MG63 (cell line): ENCODE measurements at regions not wholly inside any gene's neighbourhood (a gene's known extent, or its start where the extent isn't known, plus 50 kb on each side); places are given as distances from the start of the nearest gene placed in this dataset.
"Not testable (repeated sequence)": the region's sequence is repeated elsewhere in the genome, so short reads cannot be mapped to it uniquely, and the experiment has no call there.

Source experiments
- DNase-seq: peaks from one replicate; pipeline ENCODE4 v3.0.0-alpha.2; 2020
- H3K27me3 ChIP-seq: fragments of 250-450 bp; sonication (Bioruptor Pico); 2 replicates; pipeline ENCODE4 v1.5.1; 2020; ENCODE audit warnings: mild to moderate bottlenecking, moderate library complexity
- H3K36me3 ChIP-seq: fragments of 250-450 bp; sonication (Bioruptor Pico); 2 replicates; pipeline ENCODE4 v1.5.1; 2020; ENCODE audit warnings: mild to moderate bottlenecking, moderate library complexity
- H3K4me3 ChIP-seq: fragments of 250-450 bp; sonication (Bioruptor Pico); 2 replicates; pipeline ENCODE4 v1.5.1; 2020; ENCODE audit warnings: mild to moderate bottlenecking, moderate library complexity
- H3K9me3 ChIP-seq: fragments of 250-450 bp; sonication (Bioruptor Pico); 2 replicates; pipeline ENCODE4 v1.5.1; 2020; ENCODE audit warnings: mild to moderate bottlenecking, moderate library complexity

DNA sequence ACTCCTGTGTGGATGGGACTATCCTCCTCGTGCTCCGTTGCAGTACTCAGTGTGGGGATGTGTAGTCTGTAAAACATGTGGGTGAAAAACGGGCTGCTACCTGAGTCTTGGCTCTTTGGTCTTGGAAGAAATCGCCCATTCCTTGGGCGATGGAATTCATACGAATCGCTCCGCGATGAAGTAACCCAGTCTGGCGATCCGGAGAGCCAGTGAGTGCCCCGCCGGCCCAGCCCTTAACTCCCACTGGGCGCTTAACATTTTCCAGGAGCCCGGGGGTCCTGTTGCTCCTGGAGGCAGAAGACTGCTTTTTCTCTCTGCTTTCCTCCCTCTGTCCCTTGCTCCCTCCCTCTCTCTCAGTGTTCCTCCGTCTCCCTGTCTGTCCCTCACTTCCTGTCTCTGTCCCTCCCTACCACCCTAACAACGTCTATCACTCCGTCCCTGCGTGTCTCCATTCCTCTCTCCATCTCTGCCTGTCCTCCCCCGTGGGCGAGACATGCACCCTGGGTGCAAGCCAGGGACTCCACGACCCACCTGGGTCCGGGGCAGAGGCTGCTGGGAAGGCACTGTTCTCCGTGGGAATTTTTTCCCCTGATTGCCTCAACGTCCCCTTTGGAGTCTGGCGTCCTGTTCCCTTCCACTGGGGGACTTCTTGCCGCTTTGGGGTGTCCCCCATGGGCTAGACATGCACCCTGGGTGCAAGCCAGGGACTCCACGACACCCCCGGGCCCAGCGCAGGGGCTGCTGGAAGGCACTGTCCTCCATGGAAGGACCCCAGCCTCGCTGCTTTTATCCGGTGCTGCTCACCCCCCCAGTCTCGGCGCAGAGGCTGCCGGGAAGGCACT is 188.6 kb downstream of the ALG10 start:
- DNase-seq = no peak
- Histone ChIP-seq H3K9me3 (no peaks in the 10 kb centered on the region), H3K4me3 (no peak overlapping the region), H3K27me3 (no peaks in the 10 kb centered on the region), H3K36me3 (no peaks in the 10 kb centered on the region)

DNA sequence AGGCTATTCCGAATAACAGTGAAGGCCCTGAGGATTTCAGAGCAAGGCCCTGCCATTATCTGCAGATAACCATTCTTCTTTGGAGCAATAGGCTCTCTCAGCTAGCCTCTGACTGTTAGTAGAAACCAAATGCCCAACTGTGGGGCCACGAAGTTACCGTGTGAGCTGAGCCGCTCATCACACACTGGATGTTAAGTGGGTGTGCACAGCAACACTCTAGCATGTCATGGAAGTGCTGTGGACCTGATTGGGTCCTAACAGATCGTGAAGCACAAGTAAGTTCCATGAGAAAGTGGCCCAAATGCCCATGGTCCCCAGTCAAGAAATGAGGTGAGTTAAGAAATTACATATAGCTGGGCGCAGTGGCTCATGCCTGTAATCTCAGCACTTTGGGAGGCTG is 190.4 kb downstream of the ALG10 start:
- Histone ChIP-seq H3K9me3 (no peaks in the 10 kb centered on the region), H3K36me3 (no peaks in the 10 kb centered on the region), H3K4me3 (no peak overlapping the region), H3K27me3 (no peaks in the 10 kb centered on the region)
- no peak for DNase-seq

DNA sequence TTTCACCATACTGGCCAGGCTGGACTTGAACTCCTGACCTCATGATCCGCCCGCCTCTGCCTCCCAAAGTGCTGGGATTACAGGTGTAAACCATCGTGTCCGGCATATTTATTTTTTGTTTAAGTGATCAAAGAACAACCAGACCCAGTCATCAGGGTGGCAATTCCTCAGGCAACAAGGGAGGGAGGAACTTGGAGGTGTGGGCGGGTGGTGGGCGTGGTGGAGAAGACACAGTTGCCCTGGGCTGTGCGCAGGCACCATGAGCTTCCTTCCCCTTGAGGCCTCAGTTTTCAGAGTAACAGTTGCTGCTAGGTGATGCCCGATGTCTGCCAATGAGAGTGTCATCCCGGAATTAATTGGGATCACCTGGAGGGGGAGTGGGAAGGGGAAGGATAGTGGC is 191.7 kb downstream of the ALG10 start:
- no peak for DNase-seq
- Histone ChIP-seq H3K36me3 (no peaks in the 10 kb centered on the region), H3K27me3 (no peaks in the 10 kb centered on the region), H3K4me3 (no peak overlapping the region), H3K9me3 (no peaks in the 10 kb centered on the region)

DNA sequence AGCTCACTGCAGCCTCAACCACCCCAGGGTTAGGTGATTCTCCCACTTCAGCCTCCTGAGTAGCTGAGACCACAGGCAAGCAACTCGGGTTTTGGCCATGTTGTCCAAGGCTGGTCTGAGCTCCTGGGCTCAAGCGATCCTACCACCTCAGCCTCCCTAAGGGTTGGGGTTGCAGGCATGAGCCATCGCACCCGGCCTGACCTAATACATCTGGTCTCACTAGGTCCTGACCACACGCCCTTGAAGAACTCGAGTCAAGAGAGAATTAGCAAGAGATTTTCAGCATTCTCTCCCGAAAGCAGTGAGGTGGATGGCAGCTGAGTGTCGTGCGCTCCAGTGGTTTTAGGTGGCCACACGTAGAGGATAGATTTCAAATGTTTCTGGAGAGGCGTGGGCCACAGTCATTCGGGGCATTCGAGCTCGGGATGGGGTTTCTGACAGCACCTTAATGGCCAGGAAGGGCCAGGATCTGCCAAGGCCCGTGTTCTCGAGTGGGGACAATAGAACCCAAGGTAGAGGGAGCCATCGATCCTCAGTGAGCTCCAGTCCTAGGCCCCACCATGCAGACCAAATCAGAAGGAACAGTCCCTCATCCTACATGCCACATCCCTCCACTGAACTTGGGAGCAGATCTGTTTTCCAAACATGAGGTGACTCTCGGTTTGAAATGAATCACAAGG is 193.1 kb downstream of the ALG10 start:
- Histone ChIP-seq H3K9me3 (no peaks in the 10 kb centered on the region), H3K36me3 (no peaks in the 10 kb centered on the region)
- DNase-seq = no peak

DNA sequence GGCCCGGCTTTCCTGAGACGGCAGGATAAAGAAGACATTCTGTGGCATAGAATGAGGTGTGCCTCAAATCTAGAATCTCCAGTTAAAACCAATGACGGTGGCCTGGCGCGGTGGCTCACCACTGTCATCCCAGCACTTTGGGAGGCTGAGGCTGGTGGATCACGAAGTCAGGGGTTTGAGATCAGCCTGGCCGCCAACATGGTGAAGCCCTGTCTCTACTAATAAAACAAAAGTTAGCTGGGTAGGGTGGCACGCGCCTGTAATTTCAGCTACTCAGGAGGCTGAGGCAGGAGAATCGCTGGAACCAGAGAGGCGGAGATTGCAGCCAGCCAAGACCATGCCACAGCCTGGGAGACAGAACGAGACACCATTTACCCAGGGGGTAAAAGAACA is 193.6 kb downstream of the ALG10 start:
- no peak for DNase-seq
- H3K4me3 ChIP-seq = no peak overlapping the region
- no peaks in the 10 kb centered on the region for H3K27me3 ChIP-seq
- no peaks in the 10 kb centered on the region for H3K36me3 ChIP-seq
- H3K9me3 ChIP-seq = no peaks in the 10 kb centered on the region

More for the DNA sequence above, 193.1 kb downstream of the ALG10 start:
- Histone ChIP-seq H3K4me3 (no peak overlapping the region), H3K27me3 (no peaks in the 10 kb centered on the region)

DNA sequence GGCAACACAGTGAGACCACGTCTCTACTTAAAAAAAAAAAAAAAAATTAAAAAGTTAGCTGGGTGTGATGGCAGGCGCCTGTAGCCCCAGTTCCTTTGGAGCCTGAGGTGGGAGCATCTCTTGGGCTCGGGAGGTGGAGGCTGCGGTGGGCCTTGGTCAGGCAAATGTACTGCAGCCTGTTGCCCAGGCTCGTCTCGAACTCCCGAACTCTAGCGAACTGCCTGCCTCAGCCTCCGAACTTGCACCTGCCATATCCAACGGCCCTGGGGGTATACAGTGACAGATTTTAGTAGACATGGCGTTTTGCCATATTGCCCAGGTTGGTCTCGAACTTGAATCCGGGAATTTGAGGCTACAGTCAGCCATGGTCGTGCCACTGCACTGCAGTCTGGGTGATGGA is 195.4 kb downstream of the ALG10 start:
- H3K27me3 ChIP-seq = no peaks in the 10 kb centered on the region
- no peaks in the 10 kb centered on the region for H3K9me3 ChIP-seq
- DNase-seq = no peak
- no peak overlapping the region for H3K4me3 ChIP-seq
- no peaks in the 10 kb centered on the region for H3K36me3 ChIP-seq

DNA sequence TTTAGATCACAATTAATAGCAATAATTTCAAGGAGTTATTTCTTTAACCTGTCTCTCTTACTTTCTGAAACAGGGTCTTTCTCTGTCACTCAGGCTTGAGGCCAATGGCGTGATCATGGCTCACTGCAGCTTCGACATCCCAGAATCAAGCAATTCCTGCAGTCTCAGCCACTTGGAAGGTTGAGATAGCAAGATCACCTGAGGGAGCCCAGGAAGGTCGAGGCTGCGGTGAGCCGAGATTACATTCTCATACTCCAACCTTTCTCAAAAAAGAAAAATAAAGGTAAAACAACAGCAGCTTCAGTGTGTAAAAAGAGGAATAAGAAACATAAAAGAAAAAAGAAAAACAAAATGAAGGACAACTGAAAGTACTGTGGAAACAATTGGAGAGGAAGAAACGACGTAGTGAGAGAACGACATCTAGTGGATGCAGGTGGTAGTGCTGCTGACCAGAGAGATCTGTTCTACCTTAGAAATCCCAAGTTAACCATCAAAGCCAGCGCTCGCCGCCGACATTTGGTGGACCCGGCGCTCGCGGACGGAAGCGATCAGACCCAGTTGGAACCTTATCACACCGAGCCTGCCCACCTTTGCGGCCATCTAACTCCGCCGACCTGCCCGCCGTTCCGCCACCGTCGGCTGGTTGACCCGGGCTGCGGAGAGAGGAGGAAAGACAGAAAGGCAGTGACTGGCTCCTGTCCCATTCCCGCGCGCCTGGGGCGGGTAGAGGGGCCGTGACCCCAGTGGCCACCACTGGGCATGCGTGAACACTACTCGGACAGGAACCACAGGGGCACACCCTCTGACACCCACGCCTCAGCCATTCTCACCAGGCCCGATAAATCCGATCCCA is 196.1 kb downstream of the ALG10 start:
- peak overlapping the region; percentile 19; the same call in 1 of the 2 replicates for H3K4me3 ChIP-seq
- no peaks in the 10 kb centered on the region for H3K9me3 ChIP-seq
- H3K36me3 ChIP-seq = no peaks in the 10 kb centered on the region
- DNase-seq = peak; percentile 47
- H3K27me3 ChIP-seq = no peaks in the 10 kb centered on the region

DNA sequence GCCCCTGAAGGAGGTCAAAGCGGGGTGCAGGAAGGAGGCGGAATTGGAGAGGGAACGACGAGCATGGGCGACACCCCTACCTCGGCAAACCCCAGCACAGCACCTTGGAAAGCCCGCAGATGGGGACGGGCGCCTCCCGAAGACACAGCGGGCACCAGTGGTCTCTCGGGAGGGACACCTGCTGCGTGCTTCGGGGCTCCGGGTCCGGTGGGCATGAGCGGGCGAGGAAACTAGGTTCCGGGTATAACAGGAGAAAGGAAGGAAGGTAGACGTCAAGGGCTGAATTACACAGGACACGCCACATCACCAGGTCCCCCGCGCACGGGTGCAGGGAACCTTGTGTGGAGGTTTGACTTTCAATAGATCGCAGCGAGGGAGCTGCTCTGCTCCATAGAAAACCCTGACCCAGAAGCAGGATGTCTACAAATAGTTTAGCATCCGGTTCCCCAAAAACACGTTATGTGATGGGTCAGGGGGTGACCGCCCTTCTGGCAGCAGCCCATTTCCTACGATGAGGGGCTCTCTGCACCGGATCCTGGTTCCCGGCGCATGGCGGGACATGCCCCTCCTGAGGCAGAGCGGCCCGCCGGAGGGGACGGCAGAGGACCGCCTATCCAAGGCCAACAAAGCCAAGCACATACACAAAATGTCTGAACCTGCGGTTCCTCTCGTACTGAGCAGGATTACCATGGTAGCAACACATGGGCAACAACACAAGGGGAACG is 196.9 kb downstream of the ALG10 start:
- Histone ChIP-seq H3K4me3 (no peak overlapping the region), H3K27me3 (no peaks in the 10 kb centered on the region), H3K9me3 (no peaks in the 10 kb centered on the region), H3K36me3 (no peaks in the 10 kb centered on the region)
- no peak for DNase-seq

DNA sequence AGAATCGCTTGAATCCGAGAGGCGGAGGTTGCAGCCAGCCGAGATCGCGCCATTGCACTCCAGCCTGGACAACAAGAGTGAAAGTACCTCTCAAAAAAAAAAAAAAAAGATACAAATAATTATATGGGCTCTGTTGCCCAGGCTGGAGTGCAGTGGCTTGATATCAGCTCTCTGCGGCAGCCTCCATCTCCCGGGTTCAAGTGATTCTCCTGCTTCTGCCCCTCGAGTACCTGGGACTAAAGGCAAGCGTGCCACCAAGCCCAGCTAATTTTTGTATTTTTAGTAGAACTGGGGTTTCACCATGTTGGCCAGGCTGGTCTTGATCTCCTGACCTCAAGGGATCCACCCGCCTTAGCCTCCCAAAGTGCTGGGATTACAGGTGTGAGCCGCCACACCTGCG is 197.8 kb downstream of the ALG10 start:
- not testable (repeated sequence) for DNase-seq, H3K36me3 ChIP-seq, H3K27me3 ChIP-seq, H3K4me3 ChIP-seq, H3K9me3 ChIP-seq

DNA sequence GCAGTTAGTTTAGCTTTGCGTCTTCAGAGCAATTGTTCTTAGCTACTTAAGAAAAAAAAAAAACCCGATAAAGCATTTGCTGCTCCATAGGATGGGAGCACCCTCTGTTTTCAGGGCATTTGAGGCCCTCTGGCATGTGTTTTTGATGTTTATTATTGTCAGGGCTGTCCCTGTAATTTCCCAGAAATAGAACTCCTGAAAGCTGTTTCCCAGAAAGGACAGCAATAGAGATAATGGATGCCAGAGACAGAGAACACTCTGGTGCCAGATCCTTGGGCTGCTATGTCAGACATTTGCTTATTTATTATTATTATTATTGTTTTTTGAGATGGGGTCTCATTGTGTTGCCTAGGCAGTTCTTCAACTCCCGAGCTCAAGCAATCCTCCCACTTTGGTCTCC is 201.3 kb downstream of the ALG10 start:
- H3K27me3 ChIP-seq = no peaks in the 10 kb centered on the region
- no peak overlapping the region for H3K4me3 ChIP-seq
- H3K36me3 ChIP-seq = no peaks in the 10 kb centered on the region
- DNase-seq = no peak
- no peaks in the 10 kb centered on the region for H3K9me3 ChIP-seq

DNA sequence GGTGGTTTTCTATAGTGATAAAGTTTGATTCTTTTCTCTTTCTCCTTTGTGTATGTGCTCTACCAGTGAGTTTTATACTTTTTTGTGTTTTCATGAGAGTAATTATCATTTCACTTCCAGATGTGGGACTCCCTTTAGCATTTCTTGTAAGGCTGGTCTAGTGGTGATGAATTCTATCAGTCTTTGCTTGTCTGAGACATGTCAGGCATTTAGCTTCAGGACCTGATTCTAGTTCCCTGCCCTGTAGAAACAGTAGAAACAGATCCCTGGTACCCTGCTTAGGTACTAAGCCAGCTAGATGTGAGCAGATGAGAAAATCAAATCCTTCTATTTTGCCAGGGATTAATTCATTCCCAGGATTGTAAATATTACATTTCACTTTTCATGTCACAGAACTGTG is 203.7 kb downstream of the ALG10 start:
- not testable (repeated sequence) for H3K4me3 ChIP-seq, DNase-seq, H3K9me3 ChIP-seq, H3K27me3 ChIP-seq, H3K36me3 ChIP-seq

DNA sequence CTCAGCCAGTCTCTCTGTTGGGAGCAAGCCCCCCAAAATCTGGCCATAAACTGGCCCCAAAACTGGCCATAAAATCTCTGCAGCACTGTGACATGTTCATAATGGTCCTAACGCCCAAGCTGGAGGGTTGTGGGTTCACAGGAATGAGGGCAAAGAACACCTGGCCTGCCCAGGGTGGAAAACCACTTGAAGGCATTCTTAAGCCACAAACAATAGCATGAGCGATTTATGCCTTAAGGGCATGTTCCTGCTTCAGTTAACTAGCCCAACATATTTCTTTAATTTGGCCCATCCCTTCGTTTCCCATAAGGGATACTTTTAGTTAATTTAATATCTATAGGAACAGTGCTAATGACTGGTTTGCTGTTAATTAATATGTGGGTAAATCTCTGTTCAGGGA is 205.8 kb downstream of the ALG10 start:
- not testable (repeated sequence) for H3K4me3 ChIP-seq, H3K9me3 ChIP-seq, H3K27me3 ChIP-seq, DNase-seq, H3K36me3 ChIP-seq

DNA sequence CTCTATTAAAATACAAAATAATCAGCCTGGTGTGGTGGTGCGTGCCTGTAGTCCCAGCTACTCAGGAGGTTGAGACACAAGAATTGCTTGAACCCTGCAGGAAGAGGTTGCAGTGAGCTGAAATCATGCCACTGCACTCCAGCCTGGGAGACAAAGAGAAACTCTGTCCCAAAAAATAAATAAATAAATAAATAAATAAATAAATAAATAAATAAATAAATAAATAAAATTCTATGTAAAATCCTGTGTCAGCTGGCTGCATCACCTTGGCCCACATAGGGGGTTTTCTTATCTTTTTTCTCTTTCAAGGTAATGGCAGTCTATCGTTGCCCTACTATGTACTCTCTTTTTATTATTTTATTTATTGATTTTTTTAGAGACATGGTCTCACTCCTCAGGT is 206.7 kb downstream of the ALG10 start:
- H3K36me3 ChIP-seq, H3K4me3 ChIP-seq, DNase-seq, H3K27me3 ChIP-seq, H3K9me3 ChIP-seq: not testable (repeated sequence)

DNA sequence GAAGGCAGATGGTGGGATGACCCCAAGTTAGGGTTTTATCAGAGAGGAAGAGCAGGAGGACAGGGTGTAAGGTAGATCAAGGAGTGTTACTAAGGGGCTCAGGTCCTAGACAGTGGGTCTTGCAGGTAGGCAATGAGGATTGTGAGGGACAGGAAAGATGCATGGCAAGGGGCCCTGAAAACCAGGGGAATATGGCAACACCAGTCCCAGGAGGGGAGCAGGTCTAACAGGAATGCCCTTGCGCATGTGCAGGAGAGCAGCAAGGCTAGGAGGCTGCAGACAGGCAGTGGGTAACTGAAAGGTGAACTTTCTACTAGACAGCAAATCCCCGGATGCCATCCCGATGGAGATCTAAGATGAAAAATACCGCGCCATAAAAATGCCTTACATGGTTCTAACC is 211.3 kb downstream of the ALG10 start:
- DNase-seq = no peak
- no peaks in the 10 kb centered on the region for H3K36me3 ChIP-seq
- H3K27me3 ChIP-seq = no peaks in the 10 kb centered on the region

DNA sequence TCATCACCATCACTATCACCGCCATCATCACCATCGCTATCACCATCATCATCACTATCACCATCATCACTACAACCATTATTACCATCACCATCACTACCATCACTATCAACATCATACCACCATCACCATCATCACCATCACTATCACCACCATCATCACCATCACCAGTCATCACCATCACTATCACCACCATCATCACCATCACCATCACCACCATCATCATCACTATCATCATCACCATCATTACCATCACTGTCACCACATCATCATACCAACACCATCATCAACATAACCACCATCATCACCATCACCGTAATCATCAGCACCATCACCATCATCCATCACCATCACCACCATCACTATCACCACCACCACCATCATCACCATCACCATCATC is 213.8 kb downstream of the ALG10 start:
- Histone ChIP-seq H3K9me3 (no peaks in the 10 kb centered on the region), H3K27me3 (no peaks in the 10 kb centered on the region), H3K36me3 (no peaks in the 10 kb centered on the region), H3K4me3 (no peak overlapping the region)
- no peak for DNase-seq

More for the DNA sequence above, 211.3 kb downstream of the ALG10 start:
- Histone ChIP-seq H3K9me3 (no peaks in the 10 kb centered on the region), H3K4me3 (no peak overlapping the region)

DNA sequence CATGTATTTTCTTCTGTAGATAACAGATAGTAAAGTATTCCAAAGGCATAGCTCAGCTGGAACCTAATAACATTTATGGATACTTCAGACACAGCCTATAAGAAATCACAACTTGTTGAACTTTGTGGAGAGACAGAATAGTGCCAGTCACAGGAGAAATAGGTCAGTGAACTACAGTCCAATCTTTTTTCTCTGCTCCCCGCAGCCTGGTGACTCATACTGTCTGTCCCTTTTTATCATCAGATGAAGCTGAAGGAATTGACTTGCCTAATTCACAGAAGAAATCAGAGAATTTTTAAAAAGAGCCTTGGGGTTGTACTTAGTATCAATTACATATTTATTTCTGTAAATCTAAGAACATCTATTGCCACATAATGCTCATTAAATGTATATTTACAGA is 222.3 kb downstream of the ALG10 start:
- no peaks in the 10 kb centered on the region for H3K36me3 ChIP-seq
- no peak for DNase-seq

DNA sequence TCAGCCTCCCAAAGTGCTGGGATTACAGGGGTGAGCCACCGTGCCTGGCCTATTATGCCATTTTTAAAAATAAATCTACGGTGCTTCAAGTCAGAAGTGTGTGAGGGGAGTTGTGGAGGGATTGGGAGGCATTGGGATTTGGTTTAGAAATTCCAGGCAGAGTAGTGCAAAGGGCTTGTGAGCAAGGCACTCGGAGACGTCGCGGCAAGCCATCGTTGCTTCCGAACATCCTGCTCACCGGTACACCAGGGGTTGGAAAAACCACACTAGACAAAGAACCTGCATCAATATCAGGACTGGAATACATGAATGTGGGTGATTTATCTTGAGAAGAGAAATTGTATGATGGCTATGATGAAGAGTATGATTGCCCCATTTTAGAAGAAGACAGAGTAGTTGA is 227.0 kb downstream of the ALG10 start:
- Histone ChIP-seq H3K9me3 (no peaks in the 10 kb centered on the region), H3K27me3 (no peaks in the 10 kb centered on the region), H3K4me3 (no peak overlapping the region), H3K36me3 (no peaks in the 10 kb centered on the region)
- no peak for DNase-seq

More for the DNA sequence above, 222.3 kb downstream of the ALG10 start:
- no peaks in the 10 kb centered on the region for H3K9me3 ChIP-seq
- H3K4me3 ChIP-seq = no peak overlapping the region
- no peaks in the 10 kb centered on the region for H3K27me3 ChIP-seq
